Liver (tissue), 8 donors: ENCODE measurements at regions not wholly inside any gene's neighbourhood (a gene's known extent, or its start where the extent isn't known, plus 50 kb on each side); places are given as distances from the start of the nearest gene placed in this dataset.

ENCODE experiments used
- DNase-seq: peaks from one replicate; pipeline ENCODE4 v3.0.0-alpha.2; 2017; ENCODE audit warnings: low spot score
- H3K27ac ChIP-seq, 2 donors: one replicate each; pipeline ENCODE4 v1.7.0; 2013; ENCODE audit warnings: inconsistent platforms in 2 of 2, low read length in 2 of 2, control low read depth in 1 of 2, low read depth in 1 of 2, mild to moderate bottlenecking in 1 of 2
- H3K27me3 ChIP-seq, 4 donors: one replicate each; pipeline versions ENCODE4 v1.6.1 to v1.7.0; 2013; ENCODE audit warnings: low read length in 3 of 4, inconsistent platforms in 1 of 4, mild to moderate bottlenecking in 1 of 4, moderate library complexity in 1 of 4; ENCODE audit not compliant: control insufficient read depth in 4 of 4, insufficient read depth in 4 of 4
- H3K36me3 ChIP-seq, 4 donors: one replicate each; pipeline versions ENCODE4 v1.6.1 to v1.7.0; 2013; ENCODE audit warnings: low read length in 3 of 4, mild to moderate bottlenecking in 3 of 4, low read depth in 1 of 4, moderate library complexity in 1 of 4; ENCODE audit not compliant: control insufficient read depth in 4 of 4, insufficient read depth in 3 of 4
- H3K4me1 ChIP-seq, 4 donors: one replicate each; pipeline versions ENCODE4 v1.6.1 to v1.7.0; 2013; ENCODE audit warnings: low read length in 3 of 4, mild to moderate bottlenecking in 3 of 4, moderate library complexity in 1 of 4; ENCODE audit not compliant: control insufficient read depth in 4 of 4, insufficient read depth in 4 of 4
- H3K4me3 ChIP-seq, 3 donors: one replicate each; pipeline versions ENCODE4 v1.6.1 to v1.7.0; 2013; ENCODE audit warnings: low read length in 3 of 3, control low read depth in 1 of 3, low read depth in 1 of 3, mild to moderate bottlenecking in 1 of 3
- H3K9ac ChIP-seq, 2 donors: one replicate each; pipeline ENCODE4 v1.7.0; 2013; ENCODE audit warnings: low read length in 2 of 2, mild to moderate bottlenecking in 2 of 2, moderate library complexity in 2 of 2, control low read depth in 1 of 2, low read depth in 1 of 2
- H3K9me3 ChIP-seq, 4 donors: one replicate each; pipeline versions ENCODE4 v1.6.1 to v1.7.0; 2013; ENCODE audit warnings: low read length in 3 of 4; ENCODE audit not compliant: control insufficient read depth in 4 of 4
- ATF3 ChIP-seq: IDR thresholded peaks from 2 replicates; pipeline ENCODE4 v1.6.1; 2016; ENCODE audit warnings: antibody characterized with exemption
- EGR1 ChIP-seq, 2 donors: IDR thresholded peaks; 2 replicates each; pipeline ENCODE4 v1.6.1; 2016 to 2018; ENCODE audit warnings: antibody characterized with exemption in 2 of 2, low read depth in 2 of 2
- FOXA2 ChIP-seq: IDR thresholded peaks from 2 replicates; pipeline ENCODE4 v1.6.1; 2016; ENCODE audit warnings: antibody characterized with exemption
- GABPA ChIP-seq, 2 donors: IDR thresholded peaks in 1 of 2; conservative IDR thresholded peaks in 1 of 2; 2 replicates each; pipeline ENCODE4 v1.6.1; 2016; ENCODE audit warnings: antibody characterized with exemption in 2 of 2, mild to moderate bottlenecking in 1 of 2, moderate library complexity in 1 of 2
- HNF4A ChIP-seq, 2 donors: conservative IDR thresholded peaks; 2 replicates each; pipeline ENCODE4 v1.6.1; 2016; ENCODE audit warnings: antibody characterized with exemption in 2 of 2, mild to moderate bottlenecking in 2 of 2
- HNF4G ChIP-seq: IDR thresholded peaks from 2 replicates; pipeline ENCODE4 v1.6.1; 2016; ENCODE audit warnings: antibody characterized with exemption
- JUND ChIP-seq, 2 donors: IDR thresholded peaks; 2 replicates each; pipeline ENCODE4 v1.6.1; 2016; ENCODE audit warnings: antibody characterized with exemption in 2 of 2
- NR2F2 ChIP-seq: IDR thresholded peaks from 2 replicates; pipeline ENCODE4 v1.6.1; 2016; ENCODE audit warnings: antibody characterized with exemption
- RAD21 ChIP-seq, 2 donors: IDR thresholded peaks; 2 replicates each; pipeline ENCODE4 v1.6.1; 2016; ENCODE audit warnings: antibody characterized with exemption in 2 of 2, mild to moderate bottlenecking in 2 of 2
- RXRA ChIP-seq, 2 donors: IDR thresholded peaks; 2 replicates each; pipeline ENCODE4 v1.6.1; 2017 to 2018; ENCODE audit warnings: antibody characterized with exemption in 2 of 2, mild to moderate bottlenecking in 1 of 2
- SP1 ChIP-seq: IDR thresholded peaks from 2 replicates; pipeline ENCODE4 v1.6.1; 2018; ENCODE audit warnings: antibody characterized with exemption, mild to moderate bottlenecking
- TAF1 ChIP-seq: conservative IDR thresholded peaks from 2 replicates; pipeline ENCODE4 v1.6.1; 2016; ENCODE audit warnings: antibody characterized with exemption, mild to moderate bottlenecking
- YY1 ChIP-seq: IDR thresholded peaks from 2 replicates; pipeline ENCODE4 v1.6.1; 2016; ENCODE audit warnings: antibody characterized with exemption, mild to moderate bottlenecking
- ZBTB33 ChIP-seq: IDR thresholded peaks from 2 replicates; pipeline ENCODE4 v1.6.1; 2016; ENCODE audit warnings: antibody characterized with exemption
- WGBS: extraction: QIAGEN DNeasy Blood & Tissue Kit; methylation state at CpG from one replicate; pipeline ENCODE4 v1.1.7; 2013; 5-methylcytosine and 5-hydroxymethylcytosine counted together
- TF ChIP-seq, protein P1 (sequence below): fragments of 150-350 bp; IDR thresholded peaks from 2 replicates; pipeline ENCODE4 v1.5.1; 2017; ENCODE audit warnings: improper control_type of control experiment, low read depth, low read length; ENCODE audit not compliant: missing input control
- TF ChIP-seq, protein P2 (sequence below): IDR thresholded peaks from 2 replicates; pipeline ENCODE4 v1.6.1; 2016; ENCODE audit warnings: antibody characterized with exemption
- donor health status: healthy.
- donor health status: healthy.
- donor health status: healthy.
- donor health status: healthy.
- donor health status: healthy.

DNA sequence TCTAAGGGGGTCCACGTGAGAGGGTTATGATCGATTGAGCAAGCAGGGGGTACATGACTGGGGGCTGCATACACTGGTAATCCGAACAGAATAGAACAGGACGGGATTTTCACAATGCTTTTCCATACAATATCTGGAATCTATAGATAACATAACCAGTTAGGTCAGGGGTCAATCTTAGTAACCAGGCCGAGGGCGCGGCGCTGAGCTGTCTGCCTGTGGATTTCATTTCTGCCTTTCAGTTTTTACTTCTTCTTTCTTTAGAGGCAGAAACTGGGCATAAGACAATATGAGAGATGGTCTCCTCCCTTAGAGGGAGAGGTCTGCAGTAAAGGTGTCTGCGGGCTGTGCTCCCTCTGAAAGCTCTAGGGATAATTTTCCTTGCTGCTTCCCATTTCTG, 261.3 kb downstream of the XXYLT1 start (continued):
- no peak for TF ChIP-seq ZBTB33
- TF ChIP-seq NR2F2 = no peak
- no peak for TF ChIP-seq TAF1
- TF ChIP-seq RXRA (IDR thresholded peaks at IDR 0.05) = no peak

DNA sequence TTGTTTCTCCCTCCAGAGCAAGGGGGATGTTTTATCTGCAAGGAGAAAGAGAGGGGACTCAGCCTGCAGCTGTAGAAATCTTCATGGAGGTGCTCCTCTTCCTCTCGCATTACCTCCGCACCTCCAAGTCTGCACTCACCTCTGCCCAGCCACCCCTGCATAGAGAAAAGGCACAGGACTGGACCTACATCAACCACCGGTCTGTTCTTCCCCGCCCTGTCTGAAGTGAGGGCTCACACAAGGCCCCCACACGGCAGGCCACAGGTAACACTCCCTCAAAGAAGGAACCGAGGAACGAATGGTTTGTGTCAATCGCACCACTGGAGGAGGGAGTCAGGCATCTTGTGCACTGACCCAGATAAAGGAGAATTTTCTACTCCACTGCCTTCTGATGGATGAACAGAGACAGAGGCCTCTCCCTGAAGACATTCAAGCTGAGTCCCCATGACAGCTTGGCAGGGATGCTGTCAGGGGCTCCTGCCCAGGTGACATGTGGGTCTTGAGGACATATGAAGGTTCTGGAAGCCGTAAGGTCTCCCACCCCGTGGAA, 260.3 kb downstream of the XXYLT1 start:
- TF ChIP-seq NR2F2 (no peak), YY1 (no peak), FOXA2 (no peak)
- no peaks in the 10 kb centered on the region for H3K27me3 ChIP-seq
- H3K9me3 ChIP-seq = no peaks in the 10 kb centered on the region
- no peaks in the 10 kb centered on the region for H3K36me3 ChIP-seq
- 92% methylated on average over 10 of the region's 10 CpGs for WGBS
- H3K4me1 ChIP-seq = no peaks in the 10 kb centered on the region
- no peak for DNase-seq
- H3K4me3 ChIP-seq = no peak overlapping the region
- no peak overlapping the region for H3K9ac ChIP-seq
- H3K27ac ChIP-seq = no peak overlapping the region

DNA sequence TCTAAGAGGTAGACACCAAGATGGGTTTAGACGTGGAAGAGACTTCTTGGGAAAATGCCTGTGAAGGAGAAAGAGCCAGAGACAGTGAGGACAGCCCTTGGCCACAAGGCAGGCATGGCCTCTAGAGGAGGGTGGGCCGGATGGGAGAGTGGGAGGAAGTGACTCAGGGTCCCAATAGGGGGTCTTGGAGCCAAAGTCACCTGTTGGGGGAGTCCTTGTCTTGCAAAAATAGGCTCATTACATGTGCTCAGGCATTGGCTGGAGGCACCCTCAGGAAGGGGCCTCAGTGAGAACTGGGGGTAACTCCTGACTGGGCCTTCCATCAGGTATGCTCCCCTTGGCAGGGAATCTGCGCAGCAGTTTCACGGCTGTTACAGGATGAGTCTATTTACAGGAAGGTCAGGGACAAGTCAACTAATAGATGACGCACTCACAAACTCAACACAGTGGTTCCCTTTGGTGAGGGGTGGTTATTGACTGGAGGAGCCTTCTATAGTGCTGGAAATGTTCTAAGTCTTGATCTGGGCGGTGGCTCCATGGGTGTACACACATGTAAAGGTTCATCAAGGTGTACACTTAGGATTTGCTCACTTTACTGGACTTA, 259.6 kb downstream of the XXYLT1 start:
- H3K9ac ChIP-seq = no peak overlapping the region
- no peaks in the 10 kb centered on the region for H3K36me3 ChIP-seq
- DNase-seq = no peak
- H3K27ac ChIP-seq = no peak overlapping the region
- H3K9me3 ChIP-seq = no peaks in the 10 kb centered on the region
- 82% methylated on average over 6 of the region's 6 CpGs for WGBS
- H3K4me3 ChIP-seq = no peak overlapping the region
- H3K27me3 ChIP-seq = no peaks in the 10 kb centered on the region
- no peaks in the 10 kb centered on the region for H3K4me1 ChIP-seq
- TF ChIP-seq FOXA2 = no peak
- TF ChIP-seq JUND (IDR thresholded peaks at IDR 0.05) = no peak
- no peak for TF ChIP-seq NR2F2
- TF ChIP-seq SP1 = no peak
- no peak for TF ChIP-seq RAD21 (IDR thresholded peaks at IDR 0.05)
- TF ChIP-seq, protein P1, sequence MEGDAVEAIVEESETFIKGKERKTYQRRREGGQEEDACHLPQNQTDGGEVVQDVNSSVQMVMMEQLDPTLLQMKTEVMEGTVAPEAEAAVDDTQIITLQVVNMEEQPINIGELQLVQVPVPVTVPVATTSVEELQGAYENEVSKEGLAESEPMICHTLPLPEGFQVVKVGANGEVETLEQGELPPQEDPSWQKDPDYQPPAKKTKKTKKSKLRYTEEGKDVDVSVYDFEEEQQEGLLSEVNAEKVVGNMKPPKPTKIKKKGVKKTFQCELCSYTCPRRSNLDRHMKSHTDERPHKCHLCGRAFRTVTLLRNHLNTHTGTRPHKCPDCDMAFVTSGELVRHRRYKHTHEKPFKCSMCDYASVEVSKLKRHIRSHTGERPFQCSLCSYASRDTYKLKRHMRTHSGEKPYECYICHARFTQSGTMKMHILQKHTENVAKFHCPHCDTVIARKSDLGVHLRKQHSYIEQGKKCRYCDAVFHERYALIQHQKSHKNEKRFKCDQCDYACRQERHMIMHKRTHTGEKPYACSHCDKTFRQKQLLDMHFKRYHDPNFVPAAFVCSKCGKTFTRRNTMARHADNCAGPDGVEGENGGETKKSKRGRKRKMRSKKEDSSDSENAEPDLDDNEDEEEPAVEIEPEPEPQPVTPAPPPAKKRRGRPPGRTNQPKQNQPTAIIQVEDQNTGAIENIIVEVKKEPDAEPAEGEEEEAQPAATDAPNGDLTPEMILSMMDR = no peak
- no peak for TF ChIP-seq EGR1 (IDR thresholded peaks at IDR 0.05; ENCODE audit: low read depth in 2 of 2)
- TF ChIP-seq YY1 = no peak
- TF ChIP-seq HNF4A (conservative IDR thresholded peaks at IDR 0.05) = no peak
- TF ChIP-seq HNF4G = no peak

DNA sequence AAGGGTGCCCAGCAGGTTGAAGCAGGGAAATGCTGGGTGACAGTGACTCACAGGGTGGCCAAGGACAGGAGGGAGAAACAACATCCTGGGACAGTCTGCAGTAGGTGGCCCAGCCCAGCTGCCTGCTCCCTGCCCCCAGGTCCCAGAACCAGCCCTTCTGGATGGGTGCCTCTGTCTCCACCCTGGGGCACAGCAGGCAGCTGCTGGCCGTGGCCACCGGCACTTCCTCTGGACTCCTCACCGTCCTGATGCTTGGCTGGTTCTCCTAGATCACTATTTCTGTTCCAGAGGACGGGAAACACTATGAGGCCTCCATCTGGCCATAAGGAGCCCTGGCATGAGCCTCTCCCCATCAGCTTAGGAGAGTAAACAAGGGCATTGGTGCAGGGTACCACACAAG, 258.9 kb downstream of the XXYLT1 start:
- no peak for DNase-seq
- 93% methylated on average over 4 of the region's 4 CpGs for WGBS
- H3K4me3 ChIP-seq = no peak overlapping the region
- no peaks in the 10 kb centered on the region for H3K4me1 ChIP-seq
- H3K27me3 ChIP-seq = no peaks in the 10 kb centered on the region
- H3K9me3 ChIP-seq = no peaks in the 10 kb centered on the region
- no peak overlapping the region for H3K27ac ChIP-seq
- no peaks in the 10 kb centered on the region for H3K36me3 ChIP-seq
- no peak overlapping the region for H3K9ac ChIP-seq
- TF ChIP-seq, protein P2, sequence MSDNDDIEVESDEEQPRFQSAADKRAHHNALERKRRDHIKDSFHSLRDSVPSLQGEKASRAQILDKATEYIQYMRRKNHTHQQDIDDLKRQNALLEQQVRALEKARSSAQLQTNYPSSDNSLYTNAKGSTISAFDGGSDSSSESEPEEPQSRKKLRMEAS = no peak
- TF ChIP-seq ATF3 (no peak), ZBTB33 (no peak), YY1 (no peak), GABPA (IDR thresholded peaks at IDR 0.05 in 1 of 2, conservative IDR thresholded peaks at IDR 0.05 in 1 of 2) (no peak), RAD21 (IDR thresholded peaks at IDR 0.05) (no peak)
